ENCODE measurements at regions not wholly inside any gene's neighbourhood (a gene's known extent, or its start where the extent isn't known, plus 50 kb on each side); places are given as distances from the start of the nearest gene placed in this dataset.

- no peak overlapping the region for H3K4me3 ChIP-seq (ENCODE audit: low read depth, low read length)
- TF ChIP-seq CTCF (IDR thresholded peaks at IDR 0.05; ENCODE audit: low read depth, low read length) = no peak
Measured at GRCh38 chr12:24379861-24380521, 430.5 kb upstream of the SOX5 start.

- TF ChIP-seq CTCF (IDR thresholded peaks at IDR 0.05; ENCODE audit: low read depth, low read length) = no peak
Measured at GRCh38 chr12:24379433-24379832, 430.0 kb upstream of the SOX5 start.

GRCh38 chr12:24378548-24379407, 429.3 kb upstream of the SOX5 start:
- H3K4me3 ChIP-seq (ENCODE audit: low read depth, low read length) = no peak overlapping the region
- no peak for TF ChIP-seq CTCF (IDR thresholded peaks at IDR 0.05; ENCODE audit: low read depth, low read length)

More at GRCh38 chr12:24379433-24379832, 430.0 kb upstream of the SOX5 start:
- no peak overlapping the region for H3K4me3 ChIP-seq (ENCODE audit: low read depth, low read length)

- H3K4me3 ChIP-seq (ENCODE audit: low read depth, low read length) = no peak overlapping the region
- TF ChIP-seq CTCF (IDR thresholded peaks at IDR 0.05; ENCODE audit: low read depth, low read length) = no peak
Measured at GRCh38 chr12:24374452-24374851, 425.0 kb upstream of the SOX5 start.

- H3K4me3 ChIP-seq (ENCODE audit: low read depth, low read length) = no peak overlapping the region
- no peak for TF ChIP-seq CTCF (IDR thresholded peaks at IDR 0.05; ENCODE audit: low read depth, low read length)
Measured at GRCh38 chr12:24373004-24373403, 423.5 kb upstream of the SOX5 start.

GRCh38 chr12:24366514-24366913, 417.0 kb upstream of the SOX5 start:
- TF ChIP-seq CTCF (IDR thresholded peaks at IDR 0.05; ENCODE audit: low read depth, low read length) = no peak

GRCh38 chr12:24364921-24365320, 415.5 kb upstream of the SOX5 start:
- H3K4me3 ChIP-seq (ENCODE audit: low read depth, low read length) = no peak overlapping the region
- no peak for TF ChIP-seq CTCF (IDR thresholded peaks at IDR 0.05; ENCODE audit: low read depth, low read length)

More at GRCh38 chr12:24366514-24366913, 417.0 kb upstream of the SOX5 start:
- H3K4me3 ChIP-seq (ENCODE audit: low read depth, low read length) = no peak overlapping the region
